Thyroid gland (tissue), 4 donors: ENCODE measurements at regions not wholly inside any gene's neighbourhood (a gene's known extent, or its start where the extent isn't known, plus 50 kb on each side); places are given as distances from the start of the nearest gene placed in this dataset.

Experiments used
- DNase-seq, 2 donors: peaks; one replicate each; pipeline ENCODE4 v3.0.0-alpha.2; 2019
- H3K27ac ChIP-seq, 3 donors: fragments of 200-600 bp; sonication (generic); 1 replicate in 2 of 3; 2 replicates in 1 of 3; pipeline ENCODE4 v1.5.1; 2016 to 2019; ENCODE audit warnings: mild to moderate bottlenecking in 1 of 3, moderate library complexity in 1 of 3
- H3K27me3 ChIP-seq: fragments of 200-600 bp; sonication (generic); one replicate; pipeline ENCODE4 v1.5.1; 2019
- H3K36me3 ChIP-seq, 2 donors: fragments of 200-600 bp; sonication (generic); one replicate each; pipeline ENCODE4 v1.5.1; 2016 to 2019
- H3K4me1 ChIP-seq, 2 donors: fragments of 200-600 bp; sonication (generic); one replicate each; pipeline ENCODE4 v1.5.1; 2017 to 2019
- H3K4me3 ChIP-seq, 3 donors: fragments of 200-600 bp; sonication (generic); replicated peaks in 1 of 3; 1 replicate in 2 of 3; 2 replicates in 1 of 3; pipeline ENCODE4 v1.5.1; 2016; ENCODE audit warnings: mild to moderate bottlenecking in 1 of 3
- H3K9me3 ChIP-seq: fragments of 200-600 bp; sonication (generic); one replicate; pipeline ENCODE4 v1.5.1; 2017
- POLR2A ChIP-seq, 2 donors: fragments of 450-650 bp; IDR thresholded peaks; one replicate each; pipeline ENCODE4 v1.6.1; 2017; ENCODE audit warnings: antibody characterized with exemption in 2 of 2, mild to moderate bottlenecking in 2 of 2, moderate library complexity in 1 of 2
- WGBS, 2 donors: methylation state at CpG; one replicate each; pipeline ENCODE4 v1.1.5; 2017; 5-methylcytosine and 5-hydroxymethylcytosine counted together
- intact Hi-C: fragments of 100-400 bp; cut with DNase I; formaldehyde crosslinking; loops from one replicate; pipeline ENCODE4 v1.15.1; 2023
- TF ChIP-seq, protein P1 (sequence below), 6 experiments: fragments of 200-600 bp in 3 of 6; fragments of 450-650 bp in 3 of 6; sonication (generic) in 3 of 6; IDR thresholded peaks; one replicate each; pipeline ENCODE4 v1.5.1; 2016 to 2019; ENCODE audit warnings: antibody characterized with exemption in 6 of 6, mild to moderate bottlenecking in 2 of 6, inconsistent platforms in 1 of 6, moderate library complexity in 1 of 6

DNA sequence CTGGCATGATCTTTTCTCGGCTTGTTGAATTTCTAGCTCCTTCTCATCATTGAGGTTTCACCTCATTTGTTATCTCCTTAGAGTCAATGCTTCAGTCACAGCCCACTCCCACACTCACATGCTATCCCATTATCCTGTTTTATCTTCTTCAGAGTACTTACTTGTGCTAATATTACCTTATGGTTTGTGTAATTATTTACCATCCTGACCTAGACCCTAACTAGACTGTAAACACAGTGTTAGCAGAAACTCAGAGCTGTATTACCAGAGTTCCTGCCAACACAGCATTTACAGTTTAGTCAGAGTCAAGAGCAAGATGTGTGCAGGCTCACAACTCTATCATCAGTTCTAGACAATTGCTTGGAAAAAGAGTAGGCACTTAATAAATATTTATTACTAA lies 144.7 kb downstream of the OTOL1 start:
- Histone ChIP-seq H3K27ac (no peak overlapping the region), H3K4me3 (no peak overlapping the region), H3K27me3 (no peaks in the 10 kb centered on the region), H3K36me3 (no peaks in the 10 kb centered on the region), H3K4me1 (no peaks in the 10 kb centered on the region), H3K9me3 (no peaks in the 10 kb centered on the region)
- no peak for DNase-seq
- 54 to 55% methylated on average over 1 of the region's 1 CpG for WGBS, 2 donors
- intact Hi-C loops, result no loop called here
- TF ChIP-seq POLR2A (IDR thresholded peaks at IDR 0.05), result no peak
- TF ChIP-seq, protein P1, sequence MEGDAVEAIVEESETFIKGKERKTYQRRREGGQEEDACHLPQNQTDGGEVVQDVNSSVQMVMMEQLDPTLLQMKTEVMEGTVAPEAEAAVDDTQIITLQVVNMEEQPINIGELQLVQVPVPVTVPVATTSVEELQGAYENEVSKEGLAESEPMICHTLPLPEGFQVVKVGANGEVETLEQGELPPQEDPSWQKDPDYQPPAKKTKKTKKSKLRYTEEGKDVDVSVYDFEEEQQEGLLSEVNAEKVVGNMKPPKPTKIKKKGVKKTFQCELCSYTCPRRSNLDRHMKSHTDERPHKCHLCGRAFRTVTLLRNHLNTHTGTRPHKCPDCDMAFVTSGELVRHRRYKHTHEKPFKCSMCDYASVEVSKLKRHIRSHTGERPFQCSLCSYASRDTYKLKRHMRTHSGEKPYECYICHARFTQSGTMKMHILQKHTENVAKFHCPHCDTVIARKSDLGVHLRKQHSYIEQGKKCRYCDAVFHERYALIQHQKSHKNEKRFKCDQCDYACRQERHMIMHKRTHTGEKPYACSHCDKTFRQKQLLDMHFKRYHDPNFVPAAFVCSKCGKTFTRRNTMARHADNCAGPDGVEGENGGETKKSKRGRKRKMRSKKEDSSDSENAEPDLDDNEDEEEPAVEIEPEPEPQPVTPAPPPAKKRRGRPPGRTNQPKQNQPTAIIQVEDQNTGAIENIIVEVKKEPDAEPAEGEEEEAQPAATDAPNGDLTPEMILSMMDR (IDR thresholded peaks at IDR 0.05), result no peak

- no peaks in the 10 kb centered on the region for H3K27me3 ChIP-seq
- H3K4me3 ChIP-seq, result no peak overlapping the region
- no peaks in the 10 kb centered on the region for H3K9me3 ChIP-seq
- H3K27ac ChIP-seq, result no peak overlapping the region
- WGBS, 2 donors, result 71 to 78% methylated on average over 6 of the region's 6 CpGs
- intact Hi-C loops, result no loop called here
- no peak for DNase-seq
- TF ChIP-seq, protein P1 (IDR thresholded peaks at IDR 0.05), result no peak
- no peak for TF ChIP-seq POLR2A (IDR thresholded peaks at IDR 0.05)
- H3K4me1 ChIP-seq, result no peaks in the 10 kb centered on the region
- no peaks in the 10 kb centered on the region for H3K36me3 ChIP-seq
These were observed 148.5 kb downstream of the OTOL1 start for GRCh38 chr3:161644891-161645635.

- Histone ChIP-seq H3K27me3 (no peaks in the 10 kb centered on the region), H3K4me3 (no peak overlapping the region), H3K9me3 (no peaks in the 10 kb centered on the region), H3K4me1 (no peaks in the 10 kb centered on the region), H3K27ac (no peak overlapping the region), H3K36me3 (no peaks in the 10 kb centered on the region)
- intact Hi-C loops, result no loop called here
- TF ChIP-seq, protein P1 (IDR thresholded peaks at IDR 0.05), result no peak
- TF ChIP-seq POLR2A (IDR thresholded peaks at IDR 0.05), result no peak
- DNase-seq, result no peak
- WGBS, 2 donors, result 88 to 91% methylated on average over 2 of the region's 2 CpGs
These were observed 151.4 kb downstream of the OTOL1 start for GRCh38 chr3:161647936-161648470.

- Histone ChIP-seq H3K27me3 (no peaks in the 10 kb centered on the region), H3K4me3 (no peak overlapping the region), H3K9me3 (no peaks in the 10 kb centered on the region), H3K27ac (no peak overlapping the region), H3K4me1 (no peaks in the 10 kb centered on the region), H3K36me3 (no peaks in the 10 kb centered on the region)
- 70 to 80% methylated on average over 3 of the region's 3 CpGs for WGBS, 2 donors
- intact Hi-C loops, result no loop called here
- TF ChIP-seq, protein P1 (IDR thresholded peaks at IDR 0.05), result no peak
- no peak for TF ChIP-seq POLR2A (IDR thresholded peaks at IDR 0.05)
- DNase-seq, result no peak
These were observed 153.4 kb downstream of the OTOL1 start for GRCh38 chr3:161649900-161650484.

GRCh38 chr3:161657786-161658185 lies 161.2 kb downstream of the OTOL1 start:
- Histone ChIP-seq H3K4me1 (no peaks in the 10 kb centered on the region), H3K27ac (no peak overlapping the region), H3K9me3 (no peaks in the 10 kb centered on the region), H3K27me3 (no peaks in the 10 kb centered on the region), H3K4me3 (no peak overlapping the region), H3K36me3 (no peaks in the 10 kb centered on the region)
- TF ChIP-seq, protein P1 (IDR thresholded peaks at IDR 0.05), result no peak
- TF ChIP-seq POLR2A (IDR thresholded peaks at IDR 0.05), result no peak
- DNase-seq, result no peak
- 56 to 85% methylated on average over 1 of the region's 1 CpG for WGBS, 2 donors
- intact Hi-C loops, result no loop called here
